H9 (cell line): ENCODE measurements at regions not wholly inside any gene's neighbourhood (a gene's known extent, or its start where the extent isn't known, plus 50 kb on each side); places are given as distances from the start of the nearest gene placed in this dataset.

Experiments used
- DNase-seq: peaks from one replicate; pipeline ENCODE4 v3.0.0-alpha.2; 2017
- H2AFZ ChIP-seq: one replicate; pipeline ENCODE4 v1.6.1; 2013; ENCODE audit warnings: mild to moderate bottlenecking, low read length, control low read depth, moderate library complexity
- H2AK5ac ChIP-seq: 2 replicates; pipeline ENCODE4 v1.6.1; 2013; ENCODE audit warnings: low read length, control low read depth, mixed read lengths; ENCODE audit not compliant: insufficient read length
- H2BK120ac ChIP-seq: one replicate; pipeline ENCODE4 v1.6.1; 2013; ENCODE audit warnings: low read depth, mild to moderate bottlenecking, low read length, control low read depth, inconsistent platforms; ENCODE audit not compliant: poor library complexity, severe bottlenecking
- H2BK12ac ChIP-seq: 2 replicates; pipeline ENCODE4 v1.6.1; 2013; ENCODE audit warnings: low read length, control low read depth, mixed read lengths, low read depth; ENCODE audit not compliant: insufficient read length
- H2BK15ac ChIP-seq: 2 replicates; pipeline ENCODE4 v1.6.1; 2013; ENCODE audit warnings: low read depth, low read length, control low read depth
- H2BK20ac ChIP-seq: one replicate; pipeline ENCODE4 v1.6.1; 2013; ENCODE audit warnings: low read depth, mild to moderate bottlenecking, low read length, control low read depth, inconsistent platforms; ENCODE audit not compliant: poor library complexity, severe bottlenecking
- H2BK5ac ChIP-seq: 2 replicates; pipeline ENCODE4 v1.6.1; 2013; ENCODE audit warnings: low read length, control low read depth, mixed read lengths; ENCODE audit not compliant: insufficient read length
- H3K14ac ChIP-seq: 2 replicates; pipeline ENCODE4 v1.6.1; 2013; ENCODE audit warnings: low read length, control low read depth; ENCODE audit not compliant: insufficient read depth
- H3K18ac ChIP-seq: 2 replicates; pipeline ENCODE4 v1.6.1; 2013; ENCODE audit warnings: low read depth, mild to moderate bottlenecking, mixed read lengths, low read length, control low read depth; ENCODE audit not compliant: insufficient read length
- H3K23ac ChIP-seq: 2 replicates; pipeline ENCODE4 v1.6.1; 2013; ENCODE audit warnings: low read length, control low read depth, mixed read lengths, low read depth; ENCODE audit not compliant: insufficient read length
- H3K23me2 ChIP-seq: 2 replicates; pipeline ENCODE4 v1.6.1; 2013; ENCODE audit warnings: low read depth, mild to moderate bottlenecking, mixed read lengths, low read length, control low read depth; ENCODE audit not compliant: insufficient read length, poor library complexity, severe bottlenecking
- H3K27ac ChIP-seq: 2 replicates; pipeline ENCODE4 v1.5.1; 2013; ENCODE audit warnings: low read length, control low read depth, mixed read lengths, low read depth; ENCODE audit not compliant: insufficient read length
- H3K27me3 ChIP-seq: 2 replicates; pipeline ENCODE4 v1.6.1; 2013; ENCODE audit warnings: low read length, control low read depth, inconsistent platforms; ENCODE audit not compliant: insufficient read depth
- H3K4ac ChIP-seq: 2 replicates; pipeline ENCODE4 v1.6.1; 2013; ENCODE audit warnings: low read depth, mild to moderate bottlenecking, control low read depth, inconsistent platforms, low read length, moderate library complexity
- H3K4me1 ChIP-seq: 2 replicates; pipeline ENCODE4 v1.6.1; 2013; ENCODE audit warnings: low read length, control low read depth, inconsistent platforms; ENCODE audit not compliant: insufficient read depth
- H3K4me2 ChIP-seq: 2 replicates; pipeline ENCODE4 v1.6.1; 2013; ENCODE audit warnings: low read length, control low read depth, mixed read lengths; ENCODE audit not compliant: insufficient read length, insufficient read depth
- H3K56ac ChIP-seq: 2 replicates; pipeline ENCODE4 v1.6.1; 2013; ENCODE audit warnings: low read depth, mild to moderate bottlenecking, mixed read lengths, low read length, control low read depth; ENCODE audit not compliant: insufficient read length
- H3K79me1 ChIP-seq: 2 replicates; pipeline ENCODE4 v1.6.1; 2013; ENCODE audit warnings: low read depth, mild to moderate bottlenecking, moderate library complexity, low read length, control low read depth, inconsistent platforms; ENCODE audit not compliant: insufficient read depth, poor library complexity, severe bottlenecking
- H3K79me2 ChIP-seq: 2 replicates; pipeline ENCODE4 v1.6.1; 2013; ENCODE audit warnings: low read length, control low read depth, inconsistent platforms; ENCODE audit not compliant: insufficient read depth
- H3K9ac ChIP-seq: 2 replicates; pipeline ENCODE4 v1.6.1; 2013; ENCODE audit warnings: low read length, control low read depth, mixed read lengths; ENCODE audit not compliant: insufficient read length; ENCODE audit errors: extremely low read depth
- H3K9me3 ChIP-seq: one replicate; pipeline ENCODE4 v1.6.1; 2013; ENCODE audit warnings: low read depth, low read length, inconsistent platforms; ENCODE audit not compliant: control insufficient read depth
- H3T11ph ChIP-seq: one replicate; pipeline ENCODE4 v1.6.1; 2013; ENCODE audit warnings: mild to moderate bottlenecking, low read length, control low read depth, inconsistent platforms
- H4K20me1 ChIP-seq: one replicate; pipeline ENCODE4 v1.6.1; 2013; ENCODE audit not compliant: control insufficient read depth, insufficient read length, insufficient read depth
- H4K5ac ChIP-seq: 2 replicates; pipeline ENCODE4 v1.6.1; 2013; ENCODE audit warnings: low read depth, mild to moderate bottlenecking, mixed read lengths, low read length, control low read depth; ENCODE audit not compliant: insufficient read length
- H4K8ac ChIP-seq: replicated peaks from 2 replicates; pipeline ENCODE4 v1.6.1; 2013; ENCODE audit warnings: low read length, control low read depth, mixed read lengths, low read depth; ENCODE audit not compliant: insufficient read length
- H4K91ac ChIP-seq: 2 replicates; pipeline ENCODE4 v1.6.1; 2013; ENCODE audit warnings: low read depth, mild to moderate bottlenecking, moderate library complexity, mixed read lengths, low read length, control low read depth; ENCODE audit not compliant: insufficient read length
- H3K27ac Mint-ChIP-seq, 3 experiments: 2 replicates in 2 of 3; 3 replicates in 1 of 3; pipeline ENCODE4 v1.8.0; 2020 to 2021; ENCODE audit warnings: mixed read lengths in 3 of 3, mild to moderate bottlenecking in 1 of 3, moderate library complexity in 1 of 3
- H3K27me3 Mint-ChIP-seq: 2 replicates; pipeline ENCODE4 v1.8.0; 2021; ENCODE audit warnings: low read depth, mild to moderate bottlenecking, moderate library complexity, mixed read lengths
- H3K36me3 Mint-ChIP-seq, 3 experiments: 2 replicates in 2 of 3; 3 replicates in 1 of 3; pipeline ENCODE4 v1.8.0; 2020 to 2021; ENCODE audit warnings: low read depth in 3 of 3, mixed read lengths in 3 of 3; ENCODE audit not compliant: insufficient read depth in 1 of 3
- H3K4me1 Mint-ChIP-seq, 2 experiments: 2 replicates each; pipeline ENCODE4 v1.8.0; 2020; ENCODE audit warnings: mixed read lengths in 2 of 2
- H3K4me3 Mint-ChIP-seq, 2 experiments: 2 replicates in 1 of 2; 3 replicates in 1 of 2; pipeline ENCODE4 v1.8.0; 2020 to 2021; ENCODE audit warnings: mild to moderate bottlenecking in 2 of 2, mixed read lengths in 2 of 2, moderate library complexity in 1 of 2
- H3K9me3 Mint-ChIP-seq, 2 experiments: 2 replicates in 1 of 2; 3 replicates in 1 of 2; pipeline ENCODE4 v1.8.0; 2020; ENCODE audit warnings: mild to moderate bottlenecking in 2 of 2, mixed read lengths in 2 of 2, moderate library complexity in 1 of 2
- WGBS: extraction: QIAGEN DNeasy Blood & Tissue Kit; methylation state at CpG from one replicate; pipeline ENCODE4 v1.1.7; 2013; ENCODE audit warnings: missing lambda C conversion rate, low lambda C conversion rate, mixed read lengths; ENCODE audit not compliant: insufficient read length; ENCODE audit errors: extremely low coverage; 5-methylcytosine and 5-hydroxymethylcytosine counted together
- TF ChIP-seq, protein P1 (sequence below): fragments of 200-600 bp; sonication (generic); conservative IDR thresholded peaks from 3 replicates; pipeline ENCODE4 v1.8.0; 2021; ENCODE audit warnings: antibody characterized with exemption, mild to moderate bottlenecking

DNA sequence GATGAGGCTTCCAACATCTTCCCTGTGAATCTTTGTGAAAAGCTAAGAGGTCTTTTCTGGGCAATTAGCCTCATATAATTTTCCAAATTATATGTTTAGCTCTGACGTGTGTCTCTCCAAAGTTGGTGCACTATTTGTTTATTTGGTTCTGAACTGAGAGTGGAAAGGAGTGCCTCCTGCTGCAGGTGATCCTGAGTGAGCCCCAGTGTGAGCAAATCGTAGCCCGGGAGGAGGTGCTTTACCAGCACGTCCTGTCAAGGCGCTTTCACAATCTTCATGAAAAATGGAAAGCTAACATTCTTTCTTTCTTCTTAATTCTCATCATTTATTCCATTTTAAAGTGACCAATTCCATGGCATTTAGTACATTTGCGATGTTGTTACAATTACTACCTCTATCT lies 231.9 kb downstream of the BMP2 start:
- H2AFZ ChIP-seq, result no peak overlapping the region
- no peak overlapping the region for H4K8ac ChIP-seq
- no peak overlapping the region for H2AK5ac ChIP-seq
- no peak overlapping the region for H2BK5ac ChIP-seq
- no peaks in the 10 kb centered on the region for H3K79me2 ChIP-seq
- H2BK12ac ChIP-seq, result no peak overlapping the region
- no peaks in the 10 kb centered on the region for H3K79me1 ChIP-seq
- H3K9me3 Mint-ChIP-seq, result no peaks in the 10 kb centered on the region; a peak in 1 of 5 replicates
- TF ChIP-seq, protein P1, sequence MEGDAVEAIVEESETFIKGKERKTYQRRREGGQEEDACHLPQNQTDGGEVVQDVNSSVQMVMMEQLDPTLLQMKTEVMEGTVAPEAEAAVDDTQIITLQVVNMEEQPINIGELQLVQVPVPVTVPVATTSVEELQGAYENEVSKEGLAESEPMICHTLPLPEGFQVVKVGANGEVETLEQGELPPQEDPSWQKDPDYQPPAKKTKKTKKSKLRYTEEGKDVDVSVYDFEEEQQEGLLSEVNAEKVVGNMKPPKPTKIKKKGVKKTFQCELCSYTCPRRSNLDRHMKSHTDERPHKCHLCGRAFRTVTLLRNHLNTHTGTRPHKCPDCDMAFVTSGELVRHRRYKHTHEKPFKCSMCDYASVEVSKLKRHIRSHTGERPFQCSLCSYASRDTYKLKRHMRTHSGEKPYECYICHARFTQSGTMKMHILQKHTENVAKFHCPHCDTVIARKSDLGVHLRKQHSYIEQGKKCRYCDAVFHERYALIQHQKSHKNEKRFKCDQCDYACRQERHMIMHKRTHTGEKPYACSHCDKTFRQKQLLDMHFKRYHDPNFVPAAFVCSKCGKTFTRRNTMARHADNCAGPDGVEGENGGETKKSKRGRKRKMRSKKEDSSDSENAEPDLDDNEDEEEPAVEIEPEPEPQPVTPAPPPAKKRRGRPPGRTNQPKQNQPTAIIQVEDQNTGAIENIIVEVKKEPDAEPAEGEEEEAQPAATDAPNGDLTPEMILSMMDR, result no peak
- H3K36me3 Mint-ChIP-seq, result no peaks in the 10 kb centered on the region; a peak in 1 of 7 replicates
- no peak overlapping the region for H4K91ac ChIP-seq
- no peaks in the 10 kb centered on the region for H3K9me3 ChIP-seq
- H3K14ac ChIP-seq, result no peak overlapping the region
- no peak overlapping the region for H3K23ac ChIP-seq
- no peak overlapping the region for H2BK20ac ChIP-seq
- no peak overlapping the region for H3T11ph ChIP-seq
- no peaks in the 10 kb centered on the region for H3K23me2 ChIP-seq
- no CpG with 5 or more reads among the region's 6 CpGs for WGBS
- no peak overlapping the region for H2BK120ac ChIP-seq
- no peak overlapping the region for H3K27ac ChIP-seq
- H3K56ac ChIP-seq, result no peak overlapping the region
- no peak overlapping the region for H2BK15ac ChIP-seq
- no peak for DNase-seq
- H3K4me3 Mint-ChIP-seq, result no peak overlapping the region
- H3K27ac Mint-ChIP-seq, result no peak overlapping the region
- no peaks in the 10 kb centered on the region for H4K20me1 ChIP-seq
- H3K4me2 ChIP-seq, result no peak overlapping the region
- no peaks in the 10 kb centered on the region for H3K4me1 ChIP-seq
- H3K9ac ChIP-seq, result no peak overlapping the region
- no peak overlapping the region for H4K5ac ChIP-seq
- no peak overlapping the region for H3K18ac ChIP-seq
- H3K27me3 ChIP-seq, result no peaks in the 10 kb centered on the region
- no peak overlapping the region for H3K4ac ChIP-seq
- no peaks in the 10 kb centered on the region for H3K27me3 Mint-ChIP-seq
- peaks cover 3 to 7% of the 10 kb centered on the region in 2 experiments; a peak in 3 of 4 replicates for H3K4me1 Mint-ChIP-seq
